ENCODE measurements at regions not wholly inside any gene's neighbourhood (a gene's known extent, or its start where the extent isn't known, plus 50 kb on each side); places are given as distances from the start of the nearest gene placed in this dataset.

DNA sequence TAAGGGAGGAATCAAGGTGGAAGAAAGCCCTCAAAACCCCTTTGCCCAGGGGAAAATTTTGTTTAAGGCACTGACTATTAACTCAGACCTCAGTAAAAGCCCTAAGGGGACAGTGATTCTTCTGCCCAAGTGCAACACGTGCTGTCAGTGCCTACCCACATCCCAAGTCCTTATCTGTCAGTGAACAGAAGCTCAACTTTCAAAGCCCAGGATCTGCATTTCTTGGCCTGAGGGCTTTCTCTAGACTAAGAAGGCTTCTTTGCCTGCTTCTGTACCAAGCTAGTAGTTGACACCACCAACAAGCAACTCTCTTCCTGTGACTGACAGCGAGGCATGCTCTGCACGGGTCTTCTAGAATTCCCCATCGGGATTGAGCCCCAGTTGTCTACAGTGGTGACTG lies 416.0 kb upstream of the SPTLC3 start:
- H3K79me1 ChIP-seq (ENCODE audit: insufficient read depth, low read depth, low read length, poor library complexity, severe bottlenecking), result no peaks in the 10 kb centered on the region
- Mint-ChIP-seq H3K4me3 (no peak overlapping the region), H3K4me1 (peaks cover 28 to 32% of the 10 kb centered on the region in 2 experiments), H3K27me3 (ENCODE audit: low read depth) (no peaks in the 10 kb centered on the region), H3K9me3 (no peaks in the 10 kb centered on the region), H3K27ac (no peak overlapping the region), H3K36me3 (ENCODE audit: insufficient read depth in 1 of 3, low read depth in 3 of 3) (no peaks in the 10 kb centered on the region; a peak in 1 of 7 replicates)
- H3K27me3 ChIP-seq (ENCODE audit: insufficient read depth, low read length), result no peaks in the 10 kb centered on the region
- no peak overlapping the region for H3K4ac ChIP-seq (ENCODE audit: low read depth, low read length)
- H3K27ac ChIP-seq (ENCODE audit: insufficient read length, low read depth, low read length), result no peak overlapping the region
- no CpG with 5 or more reads among the region's 4 CpGs for WGBS (ENCODE audit: extremely low coverage, insufficient read length, low lambda C conversion rate)
- H2BK12ac ChIP-seq (ENCODE audit: insufficient read length, low read depth, low read length), result no peak overlapping the region
- no peak overlapping the region for H3K9ac ChIP-seq (ENCODE audit: extremely low read depth, insufficient read length, low read length)
- H3K23ac ChIP-seq (ENCODE audit: insufficient read length, low read depth, low read length), result no peak overlapping the region
- no peak overlapping the region for H4K91ac ChIP-seq (ENCODE audit: insufficient read length, low read depth, low read length)
- DNase-seq, result no peak
- no peaks in the 10 kb centered on the region for H3K23me2 ChIP-seq (ENCODE audit: insufficient read length, low read depth, low read length, poor library complexity, severe bottlenecking)
- H2BK20ac ChIP-seq (ENCODE audit: low read depth, low read length, poor library complexity, severe bottlenecking), result no peak overlapping the region
- H3T11ph ChIP-seq (ENCODE audit: low read length), result no peak overlapping the region
- no peaks in the 10 kb centered on the region for H3K4me1 ChIP-seq (ENCODE audit: insufficient read depth, low read length)
- TF ChIP-seq CTCF (conservative IDR thresholded peaks at IDR 0.05), result no peak
- H3K18ac ChIP-seq (ENCODE audit: insufficient read length, low read depth, low read length), result no peak overlapping the region
- H2BK15ac ChIP-seq (ENCODE audit: low read depth, low read length), result no peak overlapping the region
- H3K79me2 ChIP-seq (ENCODE audit: insufficient read depth, low read length), result no peaks in the 10 kb centered on the region
- no peak overlapping the region for H3K4me2 ChIP-seq (ENCODE audit: insufficient read depth, insufficient read length, low read length)
- no peaks in the 10 kb centered on the region for H3K9me3 ChIP-seq (ENCODE audit: control insufficient read depth, low read depth, low read length)
- no peak overlapping the region for H4K8ac ChIP-seq (replicated peaks; ENCODE audit: insufficient read length, low read depth, low read length)
- no peak overlapping the region for H2AFZ ChIP-seq (ENCODE audit: low read length)
- no peak overlapping the region for H3K14ac ChIP-seq (ENCODE audit: insufficient read depth, low read length)
- no peaks in the 10 kb centered on the region for H4K20me1 ChIP-seq (ENCODE audit: control insufficient read depth, insufficient read depth, insufficient read length)
- H2BK120ac ChIP-seq (ENCODE audit: low read depth, low read length, poor library complexity, severe bottlenecking), result no peak overlapping the region
- H2BK5ac ChIP-seq (ENCODE audit: insufficient read length, low read length), result no peak overlapping the region
- no peak overlapping the region for H3K56ac ChIP-seq (ENCODE audit: insufficient read length, low read depth, low read length)
- H2AK5ac ChIP-seq (ENCODE audit: insufficient read length, low read length), result no peak overlapping the region
- no peak overlapping the region for H4K5ac ChIP-seq (ENCODE audit: insufficient read length, low read depth, low read length)
